Suprapubic skin (tissue), 4 donors: ENCODE measurements at regions not wholly inside any gene's neighbourhood (a gene's known extent, or its start where the extent isn't known, plus 50 kb on each side); places are given as distances from the start of the nearest gene placed in this dataset.

Experiments
- DNase-seq, 2 donors: peaks; one replicate each; pipeline ENCODE4 v3.0.0-alpha.2; 2019; ENCODE audit warnings: low spot score in 2 of 2
- H3K27ac ChIP-seq: fragments of 200-600 bp; sonication (generic); one replicate; pipeline ENCODE4 v1.5.1; 2019
- H3K27me3 ChIP-seq: fragments of 200-600 bp; sonication (generic); one replicate; pipeline ENCODE4 v1.5.1; 2019
- H3K36me3 ChIP-seq: fragments of 200-600 bp; sonication (generic); one replicate; pipeline ENCODE4 v1.5.1; 2019
- H3K4me1 ChIP-seq: fragments of 200-600 bp; sonication (generic); one replicate; pipeline ENCODE4 v1.5.1; 2019
- H3K4me3 ChIP-seq: fragments of 200-600 bp; sonication (generic); one replicate; pipeline ENCODE4 v1.5.1; 2019; ENCODE audit warnings: mild to moderate bottlenecking
- H3K9me3 ChIP-seq: fragments of 200-600 bp; sonication (generic); one replicate; pipeline ENCODE4 v1.5.1; 2019
- EP300 ChIP-seq: sonication (generic); formaldehyde crosslinking; IDR thresholded peaks from one replicate; pipeline ENCODE4 v1.6.1; 2017; ENCODE audit warnings: antibody characterized with exemption
- POLR2A ChIP-seq, 2 donors: fragments of 450-650 bp; IDR thresholded peaks; one replicate each; pipeline ENCODE4 v1.6.1; 2017; ENCODE audit warnings: antibody characterized with exemption in 2 of 2, mild to moderate bottlenecking in 2 of 2, moderate library complexity in 2 of 2
- POLR2AphosphoS5 ChIP-seq, 3 donors: sonication (generic); formaldehyde crosslinking; IDR thresholded peaks; one replicate each; pipeline ENCODE4 v1.6.1; 2017; ENCODE audit warnings: antibody characterized with exemption in 3 of 3
- WGBS: methylation state at CpG from one replicate; pipeline ENCODE4 v1.1.5; 2018; 5-methylcytosine and 5-hydroxymethylcytosine counted together
- TF ChIP-seq, protein P1 (sequence below), 2 donors: fragments of 200-600 bp in 1 of 2; fragments of 450-650 bp in 1 of 2; sonication (generic) in 1 of 2; IDR thresholded peaks; one replicate each; pipeline ENCODE4 v1.5.1; 2016 to 2019; ENCODE audit warnings: antibody characterized with exemption in 2 of 2, mild to moderate bottlenecking in 1 of 2, moderate library complexity in 1 of 2

DNA sequence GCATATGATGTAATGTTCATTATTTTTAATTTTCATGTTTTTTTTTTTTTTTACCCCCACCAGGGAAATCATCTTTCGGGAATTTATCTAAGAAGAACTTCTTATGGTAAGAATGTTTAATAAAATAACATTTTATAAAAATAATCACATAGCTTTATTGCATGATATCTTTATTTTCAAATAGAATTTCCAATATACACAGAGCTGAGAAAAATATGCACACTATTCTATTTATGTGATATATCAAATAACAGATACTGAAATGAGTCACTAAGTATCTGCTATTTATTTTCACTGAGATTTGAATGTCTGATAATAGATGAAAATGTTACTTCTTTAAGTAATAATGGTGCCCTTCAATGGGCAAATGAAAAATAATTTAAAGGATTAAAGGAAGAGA, 1217.3 kb downstream of the MAT2B start:
- TF ChIP-seq, protein P1, sequence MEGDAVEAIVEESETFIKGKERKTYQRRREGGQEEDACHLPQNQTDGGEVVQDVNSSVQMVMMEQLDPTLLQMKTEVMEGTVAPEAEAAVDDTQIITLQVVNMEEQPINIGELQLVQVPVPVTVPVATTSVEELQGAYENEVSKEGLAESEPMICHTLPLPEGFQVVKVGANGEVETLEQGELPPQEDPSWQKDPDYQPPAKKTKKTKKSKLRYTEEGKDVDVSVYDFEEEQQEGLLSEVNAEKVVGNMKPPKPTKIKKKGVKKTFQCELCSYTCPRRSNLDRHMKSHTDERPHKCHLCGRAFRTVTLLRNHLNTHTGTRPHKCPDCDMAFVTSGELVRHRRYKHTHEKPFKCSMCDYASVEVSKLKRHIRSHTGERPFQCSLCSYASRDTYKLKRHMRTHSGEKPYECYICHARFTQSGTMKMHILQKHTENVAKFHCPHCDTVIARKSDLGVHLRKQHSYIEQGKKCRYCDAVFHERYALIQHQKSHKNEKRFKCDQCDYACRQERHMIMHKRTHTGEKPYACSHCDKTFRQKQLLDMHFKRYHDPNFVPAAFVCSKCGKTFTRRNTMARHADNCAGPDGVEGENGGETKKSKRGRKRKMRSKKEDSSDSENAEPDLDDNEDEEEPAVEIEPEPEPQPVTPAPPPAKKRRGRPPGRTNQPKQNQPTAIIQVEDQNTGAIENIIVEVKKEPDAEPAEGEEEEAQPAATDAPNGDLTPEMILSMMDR (IDR thresholded peaks at IDR 0.05): no peak
- no peak for TF ChIP-seq EP300
- no peak for TF ChIP-seq POLR2AphosphoS5 (IDR thresholded peaks at IDR 0.05)
- Histone ChIP-seq H3K4me3 (no peak overlapping the region), H3K27ac (no peak overlapping the region), H3K27me3 (no peaks in the 10 kb centered on the region), H3K9me3 (no peaks in the 10 kb centered on the region), H3K36me3 (no peaks in the 10 kb centered on the region), H3K4me1 (no peaks in the 10 kb centered on the region)
- WGBS: 96% methylated on average over 1 of the region's 1 CpG
- DNase-seq: no peak

DNA sequence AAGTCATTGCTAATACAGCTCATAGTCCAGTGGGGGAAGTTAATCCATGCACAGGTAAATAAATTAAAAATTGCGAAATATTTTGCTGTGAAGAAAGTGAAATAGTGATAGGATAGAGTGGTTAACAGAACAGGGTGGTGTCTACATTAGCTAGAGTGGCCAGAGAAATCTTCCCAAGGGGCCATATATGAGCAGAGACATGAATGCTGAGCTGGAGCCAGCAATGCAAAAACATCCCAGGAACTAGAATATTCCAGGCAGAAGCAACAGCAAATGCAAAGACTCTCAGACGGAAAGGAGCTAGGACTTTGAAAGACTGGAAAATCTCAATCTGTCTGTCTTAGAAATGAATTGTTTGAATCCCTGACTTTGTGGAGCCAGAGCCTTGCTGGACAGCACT, 1221.6 kb downstream of the MAT2B start:
- Histone ChIP-seq H3K4me3 (no peak overlapping the region), H3K27ac (no peak overlapping the region), H3K9me3 (no peaks in the 10 kb centered on the region), H3K36me3 (no peaks in the 10 kb centered on the region), H3K4me1 (no peaks in the 10 kb centered on the region), H3K27me3 (no peaks in the 10 kb centered on the region)
- DNase-seq: no peak
- 85% methylated on average over 2 of the region's 2 CpGs for WGBS
- TF ChIP-seq POLR2A (IDR thresholded peaks at IDR 0.05) (no peak), EP300 (no peak), POLR2AphosphoS5 (IDR thresholded peaks at IDR 0.05) (no peak)
- TF ChIP-seq, protein P1 (IDR thresholded peaks at IDR 0.05): no peak

DNA sequence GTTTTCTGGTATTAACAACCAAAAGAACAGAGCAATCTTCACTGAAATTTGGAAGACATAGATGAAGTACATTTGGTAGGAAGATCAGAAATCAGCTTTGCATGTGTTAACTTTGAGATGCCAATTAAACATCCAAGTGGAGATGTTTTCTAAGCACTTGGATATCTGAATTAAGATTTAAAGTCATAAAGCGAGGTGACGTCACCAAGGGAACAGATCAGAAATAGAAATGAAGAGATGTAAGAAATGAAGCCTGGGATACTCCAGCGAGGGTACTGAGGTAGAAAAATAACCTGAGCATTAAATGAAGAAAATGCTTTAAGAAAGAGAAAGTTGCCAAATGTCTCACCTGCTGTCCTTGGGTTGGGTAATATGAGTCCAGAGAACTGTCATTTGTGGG, 1223.3 kb downstream of the MAT2B start:
- no peak for TF ChIP-seq EP300
- TF ChIP-seq POLR2AphosphoS5 (IDR thresholded peaks at IDR 0.05): no peak
- TF ChIP-seq POLR2A (IDR thresholded peaks at IDR 0.05): no peak
- TF ChIP-seq, protein P1 (IDR thresholded peaks at IDR 0.05): no peak
- no peak overlapping the region for H3K27ac ChIP-seq
- no peak overlapping the region for H3K4me3 ChIP-seq
- H3K36me3 ChIP-seq: no peaks in the 10 kb centered on the region
- H3K27me3 ChIP-seq: no peaks in the 10 kb centered on the region
- WGBS: 90% methylated on average over 3 of the region's 3 CpGs
- no peaks in the 10 kb centered on the region for H3K4me1 ChIP-seq
- H3K9me3 ChIP-seq: no peaks in the 10 kb centered on the region
- DNase-seq: no peak

DNA sequence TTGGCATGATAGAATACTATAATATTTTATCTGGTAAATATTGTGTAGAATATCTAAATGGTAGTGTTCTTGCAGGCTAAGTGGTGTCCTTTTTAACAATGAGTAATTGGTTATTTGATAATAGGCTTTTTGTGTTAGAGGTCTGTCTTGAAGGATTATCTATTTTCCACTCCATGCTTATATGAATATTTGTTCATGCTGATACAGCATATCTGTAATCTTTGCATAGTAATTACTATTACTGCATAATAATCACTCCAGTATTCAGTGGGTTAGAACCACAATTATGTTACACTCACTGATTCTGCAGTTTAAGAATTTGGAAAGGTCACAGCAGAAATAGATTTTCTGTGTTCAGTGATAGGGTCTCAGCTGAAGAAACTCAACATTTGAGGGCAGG, 1229.9 kb downstream of the MAT2B start:
- no peaks in the 10 kb centered on the region for H3K36me3 ChIP-seq
- no peak overlapping the region for H3K27ac ChIP-seq
- no peaks in the 10 kb centered on the region for H3K27me3 ChIP-seq
- TF ChIP-seq POLR2A (IDR thresholded peaks at IDR 0.05) (no peak), EP300 (no peak), POLR2AphosphoS5 (IDR thresholded peaks at IDR 0.05) (no peak)
- TF ChIP-seq, protein P1 (IDR thresholded peaks at IDR 0.05): no peak
- no peaks in the 10 kb centered on the region for H3K9me3 ChIP-seq
- no peak for DNase-seq
- no peak overlapping the region for H3K4me3 ChIP-seq
- H3K4me1 ChIP-seq: no peaks in the 10 kb centered on the region

DNA sequence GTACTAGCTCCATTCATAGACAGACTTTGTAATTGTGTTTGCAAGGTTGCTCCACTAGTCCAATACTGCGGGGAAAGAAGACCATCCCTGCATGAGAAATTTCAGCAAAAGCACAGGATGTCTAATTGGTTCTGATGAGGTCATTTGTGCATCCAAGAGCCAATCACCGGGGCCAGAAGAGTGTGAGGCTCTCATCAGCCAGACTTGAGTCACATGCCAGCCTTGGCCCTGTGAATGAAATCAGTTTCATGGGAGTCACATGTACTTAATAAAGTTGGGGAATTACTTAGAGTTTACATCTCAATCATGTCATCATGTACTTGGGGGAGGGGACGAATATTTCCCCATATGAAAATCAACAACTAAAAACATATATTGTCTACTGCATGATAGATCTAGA, 1236.0 kb downstream of the MAT2B start:
- Histone ChIP-seq H3K27me3 (no peaks in the 10 kb centered on the region), H3K4me3 (no peak overlapping the region), H3K9me3 (no peaks in the 10 kb centered on the region), H3K36me3 (no peaks in the 10 kb centered on the region), H3K27ac (no peak overlapping the region), H3K4me1 (no peaks in the 10 kb centered on the region)
- no peak for TF ChIP-seq EP300
- no peak for DNase-seq
- WGBS: 75% methylated on average over 3 of the region's 3 CpGs

DNA sequence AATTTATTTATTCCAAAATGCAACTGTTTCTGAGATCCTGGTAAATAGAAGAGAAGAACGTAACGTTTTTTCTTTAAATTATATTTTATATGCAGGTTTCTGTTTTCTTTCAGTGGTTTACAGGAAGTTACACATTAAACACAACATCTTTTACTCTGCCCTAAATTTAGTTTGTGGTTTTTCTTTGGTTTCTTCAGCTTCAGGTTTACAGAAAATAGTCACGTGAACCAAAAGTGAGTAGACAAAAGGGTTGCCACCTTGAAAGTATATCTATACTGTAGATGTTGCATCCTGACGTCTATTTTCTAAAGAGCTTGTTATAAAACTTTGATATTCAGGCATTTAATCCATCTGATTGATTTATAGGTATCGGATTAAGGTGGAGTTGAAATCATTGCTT, 1236.6 kb downstream of the MAT2B start:
- Histone ChIP-seq H3K4me1 (no peaks in the 10 kb centered on the region), H3K4me3 (no peak overlapping the region), H3K27me3 (no peaks in the 10 kb centered on the region), H3K27ac (no peak overlapping the region), H3K36me3 (no peaks in the 10 kb centered on the region), H3K9me3 (no peaks in the 10 kb centered on the region)
- DNase-seq: no peak
- TF ChIP-seq, protein P1 (IDR thresholded peaks at IDR 0.05): no peak
- no peak for TF ChIP-seq EP300
- 67% methylated on average over 5 of the region's 5 CpGs for WGBS
